HG03442 (cell line): ENCODE measurements at regions not wholly inside any gene's neighbourhood (a gene's known extent, or its start where the extent isn't known, plus 50 kb on each side); places are given as distances from the start of the nearest gene placed in this dataset.
"Not testable (repeated sequence)": the region's sequence is repeated elsewhere in the genome, so short reads cannot be mapped to it uniquely, and the experiment has no call there.

Experiments
- ATAC-seq: cut with Tn5 transposase; IDR thresholded peaks from one replicate; pipeline ENCODE4 v1.9.1; 2021; ENCODE audit warnings: mild to moderate bottlenecking, moderate library complexity; ENCODE audit not compliant: unreplicated experiment

DNA sequence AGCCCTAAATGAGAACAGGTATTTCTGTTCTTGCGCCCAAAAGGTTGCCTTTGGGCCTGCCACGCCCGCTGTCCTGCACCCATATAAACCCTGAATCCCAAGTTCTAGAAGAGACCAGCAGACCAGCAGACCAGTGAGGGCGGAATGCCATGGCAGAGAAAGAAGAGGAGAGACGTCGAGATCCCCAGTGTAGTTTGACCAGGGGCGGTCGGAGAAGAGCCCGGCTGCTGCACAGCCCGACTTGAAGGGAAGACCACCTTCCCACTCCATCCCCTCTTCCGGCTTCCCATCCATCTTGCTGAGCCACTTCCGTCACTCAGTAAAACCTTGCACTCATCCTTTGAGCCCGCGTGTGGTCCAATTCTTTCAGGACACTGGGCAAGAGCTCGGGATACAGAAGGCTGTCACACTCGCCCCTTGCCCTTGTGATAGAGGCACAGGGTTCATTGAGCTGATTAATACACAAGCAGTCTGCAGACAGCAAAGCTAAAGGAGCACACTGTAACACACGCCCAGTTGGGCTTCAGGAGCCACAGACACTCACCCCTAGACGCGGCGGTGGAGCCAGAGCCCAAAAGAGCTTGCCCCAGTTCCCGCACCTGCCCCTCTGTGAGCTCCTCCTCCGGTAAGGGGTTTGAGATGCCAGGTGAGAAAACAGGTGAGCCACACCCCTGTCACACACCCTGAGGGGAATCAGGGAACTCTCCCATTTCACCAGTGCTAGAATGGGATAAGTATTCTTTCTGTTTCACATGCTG lies 230.8 kb downstream of the PCDH10 start:
- ATAC-seq: no peak

DNA sequence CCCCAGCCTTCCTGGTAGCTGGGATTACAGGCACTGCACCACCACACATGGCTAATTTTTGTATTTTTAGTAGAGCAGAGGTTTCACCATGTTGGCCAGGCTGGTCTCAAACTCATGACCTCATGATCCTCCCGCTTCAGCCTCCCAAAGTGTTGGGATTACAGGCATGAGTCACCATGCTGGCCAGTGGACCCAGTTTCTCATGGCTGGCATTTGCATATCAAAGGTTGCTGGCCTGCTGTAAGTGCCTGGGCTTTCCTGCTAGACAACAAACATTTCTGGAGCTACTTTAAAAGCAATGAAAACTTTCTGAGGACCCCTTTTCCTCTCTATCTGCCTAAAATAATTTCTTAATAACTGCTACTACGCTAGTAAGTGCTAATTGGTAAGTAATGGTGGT lies 228.2 kb downstream of the PCDH10 start:
- ATAC-seq: no peak

DNA sequence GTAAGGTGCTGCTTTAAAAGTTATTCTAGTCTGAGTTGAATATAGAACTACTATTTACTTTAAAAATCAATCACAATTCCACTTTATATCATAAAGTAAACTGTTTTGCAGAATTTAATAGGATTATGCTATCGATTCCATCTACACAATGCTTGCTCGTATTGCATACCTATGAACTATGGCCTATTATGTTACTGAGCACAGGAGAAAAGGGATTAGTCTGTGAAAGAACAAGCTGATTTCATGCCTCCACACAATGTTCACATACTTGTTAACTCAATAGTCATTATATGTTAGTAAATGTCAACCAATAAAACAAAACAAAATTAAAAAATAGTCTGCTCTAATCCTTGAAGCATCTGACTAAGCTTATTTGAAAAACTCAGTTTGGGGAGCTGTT lies 223.6 kb downstream of the PCDH10 start:
- ATAC-seq: no peak

DNA sequence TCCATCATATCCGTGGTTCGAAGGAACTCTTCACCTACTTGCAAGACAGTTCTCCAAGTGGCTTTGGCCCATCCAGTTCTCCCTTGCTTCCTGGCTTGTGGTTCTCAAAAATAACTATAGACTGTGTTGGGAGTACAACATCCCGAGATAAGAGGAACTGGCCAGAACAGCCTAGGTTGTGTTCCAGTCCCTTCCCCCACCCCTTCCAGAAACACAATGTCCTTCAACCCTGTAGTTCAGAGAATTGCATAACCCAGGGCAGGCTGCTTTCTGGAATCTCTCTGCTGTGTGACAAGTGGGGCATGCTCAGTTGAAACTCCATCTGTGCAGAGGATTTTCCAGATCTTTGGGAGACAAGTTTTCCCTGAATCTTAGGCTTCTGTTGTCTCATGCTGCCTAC lies 206.5 kb downstream of the PCDH10 start:
- ATAC-seq: no peak

DNA sequence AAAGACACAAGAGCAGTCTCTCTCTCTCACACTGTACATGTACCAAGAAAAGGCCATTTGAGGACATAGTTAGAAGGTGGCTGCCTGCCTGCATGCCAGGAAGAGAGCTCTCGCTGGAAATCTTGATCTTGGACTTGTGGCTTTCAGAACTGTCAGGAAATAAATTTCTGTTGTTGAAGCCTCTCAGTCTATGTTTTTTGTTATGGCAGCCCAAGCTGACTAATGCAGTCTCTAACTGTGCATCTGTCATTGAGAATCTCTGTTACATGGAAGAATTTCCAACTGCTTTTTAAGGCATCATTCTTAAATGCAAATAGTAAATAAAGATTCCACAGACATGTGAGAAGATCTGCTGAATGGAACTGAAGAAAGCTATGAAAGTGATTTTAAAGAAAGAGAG lies 198.3 kb downstream of the PCDH10 start:
- ATAC-seq: no peak

DNA sequence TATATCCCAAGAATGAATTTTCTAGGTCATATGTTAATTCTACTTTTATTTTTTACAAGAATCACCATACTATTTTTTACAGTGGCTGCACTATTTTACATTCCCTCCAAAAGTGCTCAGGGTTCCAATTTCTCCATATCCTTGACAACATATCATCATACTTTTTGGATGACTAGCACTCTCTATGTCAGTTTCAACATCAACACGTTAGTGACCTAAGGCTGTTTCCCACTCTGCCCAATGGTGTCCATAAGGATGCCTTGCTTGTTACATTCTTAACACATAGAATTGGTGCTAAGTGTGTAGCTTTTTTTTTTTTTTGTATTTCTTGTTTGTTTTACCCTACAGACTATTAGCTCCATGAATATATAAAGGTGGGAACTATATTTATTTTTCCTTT lies 175.4 kb downstream of the PCDH10 start:
- ATAC-seq: no peak

DNA sequence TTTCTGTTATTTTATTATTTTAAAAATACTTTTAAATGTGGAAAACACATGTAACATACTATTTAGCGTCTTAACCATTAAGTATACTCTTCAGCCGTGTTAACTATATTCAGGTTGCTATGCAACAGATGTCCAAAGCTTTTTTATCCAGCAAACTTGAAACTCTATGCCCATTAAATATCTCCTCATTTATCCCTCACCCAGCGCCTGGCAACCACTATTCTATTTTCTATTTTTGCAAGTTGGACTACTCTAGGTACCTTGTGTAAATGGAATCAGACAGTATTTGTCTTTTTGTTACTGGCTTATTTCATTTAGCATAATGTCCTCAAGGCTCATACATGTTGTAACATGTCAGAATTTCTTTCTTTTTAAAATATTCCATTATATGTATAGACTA lies 174.6 kb downstream of the PCDH10 start:
- no peak for ATAC-seq

DNA sequence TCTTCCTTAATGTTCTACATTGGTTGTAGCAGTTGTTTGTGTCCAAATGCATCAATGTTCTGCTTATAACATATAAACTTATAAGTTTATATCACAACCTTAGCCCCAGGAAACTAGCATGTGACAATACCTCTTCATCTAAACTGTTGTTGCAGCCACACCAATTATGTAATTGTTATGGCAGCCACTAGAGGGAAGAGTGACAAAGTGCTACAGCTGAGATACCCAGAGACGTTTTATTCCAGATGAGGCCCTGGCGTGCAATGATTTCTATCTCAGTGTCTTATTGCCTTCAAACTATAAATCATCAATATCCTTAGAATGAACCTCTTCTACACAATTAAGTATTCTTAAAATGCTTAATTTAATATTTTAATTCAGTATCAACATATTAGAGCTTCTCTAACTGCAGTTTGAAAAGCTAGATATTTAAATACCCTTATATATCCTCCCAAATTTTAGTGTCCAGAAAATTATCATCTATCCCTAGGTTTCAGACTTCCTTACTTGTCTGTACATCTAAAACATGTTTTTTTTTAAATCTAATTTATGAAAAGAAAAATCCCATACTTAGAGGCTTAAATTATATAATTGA lies 171.6 kb downstream of the PCDH10 start:
- peak; percentile 90 for ATAC-seq

DNA sequence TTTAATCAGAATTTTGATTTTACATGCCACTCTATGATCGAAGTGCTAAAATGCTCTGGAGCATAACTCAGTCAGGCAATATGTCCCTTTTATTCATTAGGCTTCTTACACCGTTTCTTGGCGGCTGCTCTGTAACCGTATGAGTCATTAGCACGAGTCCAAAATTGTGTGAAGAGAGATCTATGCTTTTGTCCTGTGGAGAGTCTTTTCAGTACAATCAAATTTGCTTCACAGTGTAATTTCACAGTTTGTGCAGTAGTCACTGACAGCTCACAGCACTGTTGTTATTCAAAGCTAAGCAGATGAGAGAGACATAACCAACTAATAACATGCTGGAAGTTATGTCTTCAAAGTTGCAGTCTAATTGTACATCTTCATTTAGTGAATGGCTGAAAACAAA lies 167.8 kb downstream of the PCDH10 start:
- ATAC-seq: no peak

DNA sequence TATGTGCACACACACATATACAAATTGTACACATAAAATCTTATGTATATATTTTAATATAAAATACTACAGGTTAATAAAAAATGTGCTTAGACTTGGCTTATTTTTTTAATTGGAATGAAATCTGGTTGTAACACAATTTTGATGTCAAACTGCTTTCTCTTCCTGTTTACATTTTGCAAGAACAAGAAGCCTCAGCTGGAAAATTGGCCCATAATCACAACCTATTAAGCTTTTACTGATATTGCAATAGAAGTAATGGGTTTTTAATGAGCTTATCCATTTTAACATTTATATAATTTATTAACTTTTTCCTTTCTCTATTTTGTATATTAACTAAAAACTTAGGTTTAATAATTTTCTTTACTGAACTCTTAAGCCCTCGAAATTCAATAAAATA lies 165.9 kb downstream of the PCDH10 start:
- ATAC-seq: no peak

DNA sequence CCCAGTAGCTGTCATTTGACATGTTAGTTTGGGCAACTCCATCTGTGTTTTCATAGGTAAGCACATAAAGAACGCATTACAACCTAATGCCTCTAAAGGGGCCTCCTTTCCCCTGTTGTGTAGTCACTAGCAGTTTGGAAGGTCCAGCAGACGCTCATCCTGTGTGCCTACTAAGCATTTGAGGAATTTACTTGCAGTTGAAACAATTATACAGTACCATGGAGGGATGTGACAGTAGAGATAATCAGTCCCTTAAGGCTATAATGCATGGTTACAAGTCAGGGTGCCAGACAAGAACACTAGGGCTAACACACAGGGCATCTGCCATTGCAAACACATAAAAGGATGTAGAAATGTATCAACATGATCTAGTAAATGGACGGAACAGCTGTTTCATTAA lies 138.3 kb downstream of the PCDH10 start:
- no peak for ATAC-seq

DNA sequence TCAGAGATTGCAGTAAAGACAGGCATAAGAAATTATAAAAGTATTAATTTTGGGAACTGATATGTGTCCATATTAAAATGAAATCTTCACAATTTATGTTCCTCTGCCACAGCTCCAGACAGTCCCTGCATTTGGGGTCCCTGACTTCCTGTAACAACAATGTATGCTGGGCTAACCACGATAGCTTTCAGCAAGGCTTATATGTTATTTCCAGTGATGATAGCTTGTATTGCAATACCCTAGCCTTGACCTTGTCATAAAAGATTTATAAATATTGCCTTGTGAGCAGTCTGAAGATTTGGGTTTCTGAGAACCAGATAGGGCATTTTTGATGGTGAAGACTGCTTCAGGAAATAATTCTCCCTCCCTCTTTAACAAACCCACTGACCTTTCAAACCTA lies 129.5 kb downstream of the PCDH10 start:
- ATAC-seq: no peak

DNA sequence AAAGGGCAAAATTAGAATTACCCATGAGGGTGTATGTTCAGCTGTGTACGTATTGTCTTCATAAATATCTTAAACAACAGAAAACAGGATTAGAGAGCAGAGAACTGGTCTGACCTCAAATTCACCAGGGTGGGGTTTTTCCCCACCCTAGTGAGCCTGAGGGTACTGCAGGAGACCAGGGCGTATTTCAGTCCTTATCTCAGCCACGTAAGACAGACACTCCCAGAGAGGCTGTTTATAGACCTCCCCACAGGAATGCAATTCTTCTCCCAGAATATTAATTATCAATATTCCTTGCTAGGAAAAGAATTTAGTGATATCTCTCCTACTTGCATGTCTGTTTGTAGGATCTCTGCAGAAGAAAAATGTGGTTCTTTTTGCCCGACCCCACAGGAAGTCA lies 128.8 kb downstream of the PCDH10 start:
- not testable (repeated sequence) for ATAC-seq

DNA sequence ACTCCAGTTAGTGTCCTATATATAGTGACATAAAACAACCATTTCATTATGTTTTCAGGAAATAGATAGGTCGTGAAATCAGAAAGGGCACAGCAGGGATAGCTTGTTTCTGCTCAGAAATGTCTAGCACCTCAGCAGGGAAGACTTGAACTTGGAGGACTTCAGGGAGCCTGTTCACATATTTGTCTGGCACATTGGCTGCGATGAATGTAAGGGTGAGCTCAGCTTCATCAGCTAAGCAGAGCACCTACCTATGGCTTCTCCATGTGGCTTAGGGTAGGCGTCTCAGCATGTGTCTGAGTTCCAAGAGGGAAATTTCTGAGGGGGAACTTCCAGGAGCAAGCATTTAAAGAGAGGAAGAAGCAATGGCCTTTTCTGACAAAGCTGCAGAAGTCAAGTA lies 126.2 kb downstream of the PCDH10 start:
- ATAC-seq: no peak

DNA sequence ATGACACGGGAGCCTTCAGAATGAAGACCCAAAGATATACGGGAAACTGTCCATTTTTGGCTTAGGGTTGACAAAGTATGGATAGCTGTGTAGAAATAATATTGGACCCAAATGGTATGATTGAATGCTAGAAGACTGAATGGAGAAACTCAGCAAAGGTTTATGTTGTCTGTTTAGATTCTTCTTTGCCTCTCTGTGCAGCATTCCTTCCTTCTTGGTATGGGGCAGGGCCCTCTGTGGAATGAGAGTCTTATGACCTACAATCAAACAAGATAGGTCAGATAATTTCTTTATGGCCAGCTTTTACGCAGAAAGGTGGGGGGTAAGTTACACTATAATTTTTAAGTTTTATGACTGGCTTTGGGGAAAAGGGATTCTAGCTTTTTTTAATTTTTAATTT lies 124.3 kb downstream of the PCDH10 start:
- no peak for ATAC-seq

DNA sequence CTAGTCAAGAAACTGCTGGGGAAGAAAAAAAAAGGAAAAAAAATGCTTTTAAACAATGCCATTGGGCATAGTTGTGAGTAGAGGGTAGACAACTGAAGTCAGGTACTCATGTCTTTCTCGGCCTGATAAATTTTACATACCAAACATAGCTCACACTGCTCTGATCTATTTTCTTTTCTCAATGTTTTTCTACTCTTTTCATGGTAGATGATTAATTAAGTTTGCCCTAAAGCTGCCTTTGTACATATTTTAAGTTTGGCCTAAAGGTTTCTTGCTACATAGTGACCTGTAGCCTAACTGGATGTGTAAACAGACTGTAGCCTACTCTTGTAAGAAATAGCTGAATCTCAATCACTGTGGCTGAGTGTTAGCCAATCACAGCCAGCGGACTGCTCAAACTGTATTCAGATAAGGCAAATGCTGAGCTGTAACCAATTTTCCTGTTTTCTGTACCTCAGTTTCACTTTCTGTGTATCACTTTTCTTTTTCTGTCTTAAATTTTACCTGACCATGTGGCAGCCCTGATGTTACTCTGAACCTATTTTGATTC lies 121.0 kb downstream of the PCDH10 start:
- no peak for ATAC-seq

DNA sequence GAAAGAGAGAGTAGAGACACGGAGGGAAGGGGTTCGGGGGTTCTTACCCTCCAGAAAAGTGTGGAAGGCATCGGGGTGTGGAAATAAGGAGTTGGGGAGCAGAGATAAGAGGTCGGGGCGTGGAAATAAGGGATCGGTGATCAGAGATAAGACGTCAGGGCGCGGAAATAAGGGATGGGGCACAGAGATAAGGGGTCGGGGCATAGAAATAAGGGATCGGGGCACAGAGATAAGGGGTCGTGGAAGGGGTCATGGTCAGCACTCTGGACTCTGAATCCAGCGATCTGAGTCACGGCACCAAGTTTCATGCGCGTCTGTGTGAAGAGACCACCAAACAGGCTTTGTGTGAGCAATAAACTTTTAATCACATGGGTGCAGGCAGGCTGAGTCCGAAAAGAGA lies 119.1 kb downstream of the PCDH10 start:
- ATAC-seq: no peak

DNA sequence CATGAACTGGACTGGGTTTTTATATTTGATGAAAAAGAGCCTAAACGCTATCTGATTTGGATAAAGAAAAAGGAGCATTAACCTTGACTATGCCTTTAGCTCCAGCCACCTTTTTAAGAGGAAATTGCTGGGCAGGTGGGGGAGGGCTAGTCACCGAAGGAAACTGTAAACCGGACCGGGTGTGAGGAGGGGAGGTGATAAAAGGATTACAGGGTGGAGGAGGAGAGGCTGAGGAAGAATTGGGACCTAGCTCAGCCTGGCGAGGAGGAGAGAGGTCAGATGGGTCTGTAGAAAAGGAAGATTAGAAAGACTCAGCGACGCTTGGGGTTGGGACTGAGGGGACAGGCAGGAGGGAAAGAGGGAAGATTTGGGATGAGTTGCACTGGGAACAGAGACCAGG lies 118.4 kb downstream of the PCDH10 start:
- ATAC-seq: not testable (repeated sequence)

DNA sequence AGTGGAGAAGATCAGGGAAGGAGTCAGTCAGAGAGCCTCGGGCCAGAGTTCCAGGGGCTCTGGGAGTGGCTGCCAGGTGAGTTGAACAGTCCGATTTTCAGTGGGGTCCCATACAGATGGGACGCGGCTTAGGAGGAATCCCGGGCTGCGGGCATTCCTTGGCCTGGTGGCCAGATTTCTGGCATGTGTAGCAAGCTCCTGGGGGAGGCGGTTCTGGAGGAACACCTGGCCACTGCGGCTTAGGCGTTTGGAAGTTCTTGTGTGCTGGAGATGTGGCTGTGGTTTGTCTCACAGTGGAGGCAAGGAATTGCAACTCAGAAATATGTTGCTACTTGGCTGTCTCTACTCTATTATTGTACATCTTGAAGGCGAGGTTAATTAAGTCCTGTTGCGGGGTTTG lies 117.9 kb downstream of the PCDH10 start:
- not testable (repeated sequence) for ATAC-seq

DNA sequence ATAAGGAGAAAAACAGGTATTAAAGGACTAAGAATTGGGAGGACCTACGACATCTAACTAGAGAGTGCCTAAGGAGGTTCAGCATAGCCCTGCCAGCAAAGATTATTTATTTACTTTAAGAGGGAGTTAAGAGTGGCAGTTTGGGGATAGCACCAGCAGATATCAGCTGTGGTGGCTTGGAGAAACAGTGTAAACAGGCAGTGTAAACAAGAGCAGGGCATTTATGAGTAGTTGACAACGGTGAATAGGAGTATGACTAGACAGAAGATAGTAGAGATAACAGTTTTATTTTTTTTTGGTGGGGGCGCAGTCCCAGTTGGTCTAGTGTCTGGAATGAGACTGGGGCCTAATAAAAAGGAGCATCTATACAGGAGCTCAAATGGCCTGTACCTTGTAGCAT lies 115.2 kb downstream of the PCDH10 start:
- not testable (repeated sequence) for ATAC-seq

DNA sequence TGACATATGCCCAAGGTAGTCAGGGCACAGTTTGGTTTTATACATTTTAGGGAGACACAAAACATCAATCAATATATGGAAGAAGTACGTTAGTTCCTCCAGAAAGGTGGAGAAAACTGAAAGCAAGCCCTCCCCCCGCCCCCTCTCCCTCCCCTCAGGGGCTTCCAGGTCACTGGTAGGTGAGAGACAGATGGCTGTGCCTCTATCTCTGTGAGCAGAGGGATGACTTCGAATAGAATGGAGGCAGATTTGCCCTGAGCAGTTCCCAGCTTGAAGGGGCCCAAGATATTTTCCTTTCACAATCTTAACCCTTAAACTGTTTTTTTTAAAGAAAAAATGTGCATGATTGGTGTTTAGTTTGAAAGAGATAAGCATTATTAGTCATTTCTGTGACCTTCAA lies 114.0 kb downstream of the PCDH10 start:
- ATAC-seq: no peak

DNA sequence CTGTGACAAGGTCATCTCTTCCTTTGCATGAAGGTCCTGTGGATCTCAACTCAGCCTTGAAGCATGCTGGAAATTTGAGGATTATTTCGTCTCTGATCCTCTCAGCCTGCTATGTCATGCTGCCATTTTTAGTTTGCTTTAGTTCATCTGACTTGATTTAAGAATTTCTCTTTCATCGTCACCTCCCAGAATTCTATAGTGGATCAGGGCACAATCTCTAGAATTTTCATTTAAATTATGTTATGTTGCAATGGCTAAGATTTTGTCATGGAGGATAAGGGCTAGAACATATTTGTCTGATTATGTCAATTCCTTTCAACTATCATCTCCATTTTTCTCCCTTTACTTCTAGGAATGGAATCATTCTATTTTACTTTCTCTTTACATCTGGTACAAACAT lies 98.8 kb downstream of the PCDH10 start:
- no peak for ATAC-seq

DNA sequence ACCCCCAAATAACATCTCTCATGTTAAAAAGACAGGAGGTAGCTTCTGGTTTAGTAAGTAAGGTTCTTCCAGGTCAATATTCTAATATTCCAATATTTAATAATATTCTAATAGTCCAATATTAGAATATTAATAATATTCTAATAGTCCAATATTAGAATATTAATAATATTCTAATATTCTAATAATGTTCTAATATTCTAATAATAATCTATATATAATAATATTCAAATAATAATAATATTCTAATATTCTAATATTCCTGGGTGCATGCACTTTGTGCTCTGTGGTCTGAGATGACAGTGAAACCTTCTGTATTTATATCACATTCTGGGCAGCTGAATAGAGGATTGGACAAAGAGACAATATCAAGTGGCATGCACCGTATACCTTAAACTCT lies 96.1 kb downstream of the PCDH10 start:
- no peak for ATAC-seq
